ENCODE measurements at regions not wholly inside any gene's neighbourhood (a gene's known extent, or its start where the extent isn't known, plus 50 kb on each side); places are given as distances from the start of the nearest gene placed in this dataset.

DNA sequence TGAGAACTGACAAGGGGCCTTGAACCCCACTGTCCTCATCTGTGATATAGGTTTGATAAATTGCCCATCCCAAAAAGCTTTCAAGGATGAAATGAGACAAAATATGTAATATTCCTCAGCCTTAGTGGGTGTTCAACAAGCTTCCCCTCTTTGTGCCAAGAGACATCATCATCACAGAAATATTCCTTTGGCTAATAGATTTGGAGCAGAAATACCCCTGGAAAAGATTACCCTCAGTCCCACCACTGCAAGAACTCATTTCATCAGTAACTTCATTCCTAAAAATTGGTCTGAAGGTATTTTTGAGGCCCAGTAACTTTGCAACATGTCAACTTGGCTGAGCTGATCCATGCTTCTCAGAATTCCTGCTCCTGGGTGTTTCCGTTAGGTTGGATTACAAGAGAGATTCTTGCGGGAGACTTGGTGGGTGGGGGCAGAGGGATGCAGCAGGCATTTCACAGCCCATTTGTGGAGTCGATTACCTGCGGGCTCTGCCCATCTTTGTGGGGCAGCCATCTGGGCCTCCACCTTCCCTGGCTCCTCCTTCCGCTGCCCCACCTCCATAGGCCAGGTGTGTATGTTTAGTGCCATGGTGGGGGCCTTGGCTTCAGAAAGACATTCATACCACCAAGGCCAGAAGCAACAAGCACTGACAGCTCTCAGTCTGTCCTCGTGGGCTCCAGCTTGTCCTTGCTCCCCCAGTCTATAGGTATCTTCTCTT, 263.9 kb downstream of the GLI2 start:
- no peak for DNase-seq

DNA sequence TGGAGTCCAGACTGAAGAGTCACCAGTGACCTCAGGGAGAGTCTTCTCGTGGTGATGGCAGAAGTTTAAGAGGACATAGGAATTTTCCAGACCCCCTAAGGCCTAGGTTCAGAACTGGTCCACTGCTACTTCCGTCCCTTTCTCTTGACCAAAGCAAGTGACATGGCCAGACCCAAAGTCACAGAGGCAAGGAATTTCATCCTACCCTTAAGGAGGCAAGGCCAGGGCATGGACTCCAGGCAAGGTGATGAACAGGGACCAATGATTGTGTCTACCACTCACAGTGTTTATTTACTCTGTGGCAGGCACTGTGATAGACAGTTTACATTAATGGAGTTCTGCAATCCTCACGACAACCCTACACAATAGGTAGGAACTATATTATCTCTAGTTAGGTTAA, 265.1 kb downstream of the GLI2 start:
- DNase-seq, result no peak

DNA sequence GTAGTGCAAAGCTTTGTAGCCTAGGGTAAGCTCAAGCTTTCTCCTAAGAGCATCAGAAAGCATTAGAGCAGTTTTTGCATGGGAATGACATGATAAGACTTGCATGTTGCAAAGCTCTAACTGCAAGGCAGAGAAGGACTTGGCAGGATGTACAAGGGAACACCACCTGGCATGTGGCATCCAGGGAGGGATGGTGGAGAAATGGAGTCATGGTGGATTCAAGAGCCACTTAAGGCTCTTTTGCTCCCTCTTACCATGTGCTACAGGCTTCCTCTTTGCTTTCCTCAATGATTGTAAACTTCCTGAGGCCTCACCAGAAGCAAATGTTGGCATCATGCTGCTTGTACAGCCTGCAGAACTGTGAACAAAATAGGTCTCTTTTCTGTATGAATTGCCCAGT, 266.0 kb downstream of the GLI2 start:
- DNase-seq, result no peak

DNA sequence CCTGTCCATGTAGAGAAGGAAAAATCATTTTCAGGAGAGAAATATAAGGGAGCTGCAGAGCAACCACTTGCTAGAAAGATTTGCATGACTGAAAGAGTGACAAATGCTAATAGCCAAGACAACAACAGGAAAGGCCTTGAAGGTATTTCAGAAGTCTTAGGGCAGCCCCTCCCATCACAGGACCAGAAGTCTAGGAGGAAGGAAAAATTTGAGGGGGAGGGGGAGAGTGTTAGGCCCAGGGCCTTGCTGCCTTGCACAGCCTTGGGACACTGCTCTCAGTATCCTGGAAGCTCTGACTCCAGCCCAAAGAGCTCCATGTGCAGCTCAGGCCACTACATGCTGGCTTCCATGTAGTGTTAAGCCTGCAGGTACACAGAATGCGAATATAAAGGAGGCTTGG, 266.9 kb downstream of the GLI2 start:
- DNase-seq, result no peak

DNA sequence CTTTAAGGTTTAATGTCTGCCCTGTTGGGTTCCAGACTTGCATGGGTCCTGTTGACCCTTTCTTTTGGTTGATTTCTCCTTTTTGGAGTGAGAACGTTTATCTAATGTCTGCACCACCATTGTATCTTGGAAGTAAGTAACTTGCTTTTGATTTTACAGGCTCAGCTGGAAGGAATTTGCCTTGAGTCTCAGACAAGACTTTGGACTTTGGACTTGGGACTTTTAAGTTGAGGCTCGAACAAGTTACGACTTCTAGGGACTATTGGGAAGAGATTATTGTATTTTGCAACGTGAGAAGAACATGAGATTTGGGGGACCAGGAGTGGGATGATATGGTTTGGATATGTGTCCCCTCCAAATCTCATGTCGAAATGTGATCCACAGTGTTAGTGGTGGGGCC, 267.7 kb downstream of the GLI2 start:
- DNase-seq, result no peak

DNA sequence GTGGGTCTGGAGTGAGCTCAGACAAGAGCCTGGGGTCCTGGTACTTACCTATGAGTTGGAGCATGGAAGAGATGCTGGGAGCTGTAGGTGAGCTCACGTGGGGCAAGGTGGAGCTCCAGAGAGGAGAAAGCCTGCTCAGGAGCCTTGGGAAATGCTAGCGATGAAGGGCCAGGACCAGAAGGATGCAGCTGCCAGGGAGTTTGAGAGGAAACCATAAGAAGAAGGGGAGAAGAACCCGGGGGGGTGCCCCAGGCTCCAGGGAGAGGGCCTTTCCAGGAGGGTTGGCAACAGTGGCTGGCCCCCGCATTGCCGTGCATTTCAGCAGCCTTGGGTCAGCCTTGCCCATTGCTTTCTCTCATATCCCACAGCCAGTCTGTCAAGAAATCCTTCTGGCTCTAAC, 268.7 kb downstream of the GLI2 start:
- no peak for DNase-seq

DNA sequence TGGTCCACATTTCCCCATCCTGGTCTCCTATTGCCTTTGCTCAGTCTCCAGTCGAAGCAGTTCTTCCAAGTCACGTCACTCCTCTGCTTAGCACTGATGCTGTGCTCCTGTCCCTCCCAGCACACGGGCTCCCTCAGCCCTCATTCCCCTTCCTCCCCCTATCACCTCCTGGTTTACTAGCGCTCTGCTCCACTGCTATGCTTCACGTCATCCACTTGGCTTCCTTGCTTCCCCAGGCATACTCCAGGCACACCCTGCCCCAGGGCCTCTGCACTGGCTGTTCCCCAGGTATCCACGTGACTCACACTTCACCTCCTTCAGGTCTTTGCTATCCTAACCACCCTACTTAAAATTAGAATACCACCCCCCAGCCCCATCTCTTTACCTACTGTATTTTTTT, 269.3 kb downstream of the GLI2 start:
- DNase-seq, result no peak

DNA sequence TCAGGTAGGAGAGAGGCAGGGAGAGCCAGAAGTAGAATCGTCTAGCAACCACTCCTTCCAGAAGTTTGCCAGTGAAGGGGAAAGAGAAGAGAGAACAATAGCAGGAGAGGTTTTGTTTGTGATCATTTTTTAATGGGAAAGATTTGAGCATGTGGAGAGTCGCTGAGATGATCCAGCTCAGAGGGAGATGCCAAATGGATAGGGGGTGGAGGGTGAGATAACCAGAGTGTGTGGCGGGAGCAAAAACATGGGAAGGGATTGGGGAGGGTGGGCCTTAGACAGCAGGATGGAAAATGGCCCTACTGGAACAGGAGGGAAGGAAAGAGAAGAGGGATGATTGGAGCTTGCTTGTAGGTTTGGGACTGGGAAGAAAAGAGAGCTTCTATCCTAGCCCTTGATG, 269.8 kb downstream of the GLI2 start:
- DNase-seq, result no peak

DNA sequence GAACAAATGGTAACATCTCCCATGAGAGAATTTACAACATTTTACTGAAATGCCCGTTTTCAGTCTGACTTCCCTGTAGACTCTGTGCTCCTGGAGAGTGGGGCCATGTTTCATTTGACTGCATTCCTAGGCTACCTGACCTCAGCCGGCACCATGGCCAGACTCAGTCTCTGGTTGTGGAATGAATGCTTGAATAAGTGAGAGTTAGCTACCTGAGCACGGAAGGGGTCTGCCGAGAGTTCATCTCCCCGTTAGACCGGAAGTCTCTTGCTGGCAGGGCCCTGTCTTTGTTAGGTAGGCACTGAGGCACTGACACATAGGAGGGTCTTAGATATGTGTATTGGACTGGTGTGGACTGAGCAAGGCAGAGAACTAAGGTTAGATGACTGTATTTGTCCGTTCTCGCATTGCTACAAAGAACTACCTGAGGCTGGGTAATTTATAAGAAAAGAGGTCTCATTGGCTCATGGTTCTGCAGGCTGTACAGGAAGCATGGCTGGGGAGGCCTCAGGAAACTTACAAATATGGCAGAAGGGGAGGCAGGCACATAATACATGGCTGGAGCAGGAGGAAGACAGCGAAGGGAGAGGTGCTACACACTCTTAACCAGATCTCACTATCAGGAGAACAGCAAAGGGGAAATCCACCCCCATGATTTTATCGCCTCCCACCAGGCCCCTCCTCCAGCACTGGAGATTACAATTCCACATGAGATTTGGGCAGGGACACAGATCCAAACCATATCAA, 271.2 kb downstream of the GLI2 start:
- DNase-seq, result no peak

DNA sequence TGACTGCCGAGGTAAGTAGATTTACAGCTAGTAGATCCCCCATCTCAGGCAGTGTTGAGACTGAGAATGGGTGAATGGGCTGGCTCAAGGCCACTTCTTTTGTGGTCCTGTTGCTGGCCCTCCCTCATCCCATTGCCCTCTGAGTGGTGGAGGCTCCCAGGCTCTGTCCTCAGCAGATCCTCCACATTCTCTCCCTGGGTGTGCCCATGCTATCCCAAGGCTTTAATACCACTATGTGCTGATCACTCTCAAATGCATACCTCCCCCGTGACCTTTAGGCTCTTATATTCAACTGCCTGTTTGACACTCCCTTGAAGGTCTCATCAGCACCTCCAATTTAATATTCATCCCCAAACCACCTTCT, 271.8 kb downstream of the GLI2 start:
- DNase-seq, result no peak

DNA sequence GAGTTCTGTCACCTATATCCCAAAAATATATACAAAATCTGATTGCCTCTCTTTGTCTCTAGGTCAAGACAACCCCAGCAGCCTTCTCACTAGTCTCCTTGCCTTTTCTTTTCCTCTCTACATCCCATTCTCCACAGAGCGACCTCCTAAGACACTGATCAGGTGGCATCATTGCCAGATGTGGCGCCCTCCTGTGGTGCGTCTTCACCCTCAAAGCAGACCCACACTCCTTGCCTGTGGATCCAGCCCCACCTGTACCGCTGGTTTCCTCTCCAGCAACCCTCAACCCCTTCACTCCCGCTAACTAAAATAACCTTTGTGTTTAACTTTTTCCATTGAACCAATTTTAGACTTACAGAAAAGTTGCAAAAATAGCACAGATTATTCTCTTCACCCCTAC, 273.3 kb downstream of the GLI2 start:
- no peak for DNase-seq

DNA sequence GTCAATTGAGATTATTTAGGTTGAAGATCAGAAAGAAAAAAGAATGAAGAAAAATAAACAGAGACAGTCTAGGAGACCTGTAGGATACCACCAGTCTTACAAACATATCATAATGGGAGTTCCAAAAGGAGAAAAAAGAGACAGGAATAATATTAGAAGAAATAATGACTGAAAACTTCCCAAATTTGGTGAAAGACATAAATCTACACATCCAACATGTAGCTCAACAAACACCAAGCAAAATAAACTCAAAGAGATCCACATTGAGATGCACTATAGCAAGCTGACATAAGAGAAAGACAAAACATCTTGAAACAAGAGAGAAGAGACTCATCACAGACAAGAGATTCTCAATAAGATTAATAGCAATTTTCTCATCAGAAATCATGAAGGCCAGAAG, 274.0 kb downstream of the TFCP2L1 start:
- DNase-seq, result no peak

DNA sequence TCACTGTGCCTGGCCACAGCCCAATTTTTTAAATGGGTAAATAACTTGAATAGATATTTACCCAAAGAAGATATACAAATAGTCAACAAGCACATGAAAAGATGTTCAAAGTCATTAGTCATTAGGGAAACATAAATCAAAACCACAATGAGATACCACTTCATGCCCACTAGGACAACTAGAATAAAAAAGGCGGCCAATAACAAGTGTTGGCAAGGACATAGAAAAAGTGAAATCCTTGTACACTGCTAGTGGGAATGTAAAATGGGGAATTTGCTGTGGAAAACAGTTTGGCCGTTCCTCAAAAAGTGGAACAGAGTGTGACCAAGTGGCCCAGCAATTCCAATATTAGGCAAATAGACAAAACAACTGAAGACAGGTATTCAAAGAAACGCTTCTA, 270.1 kb downstream of the TFCP2L1 start:
- DNase-seq, result no peak

DNA sequence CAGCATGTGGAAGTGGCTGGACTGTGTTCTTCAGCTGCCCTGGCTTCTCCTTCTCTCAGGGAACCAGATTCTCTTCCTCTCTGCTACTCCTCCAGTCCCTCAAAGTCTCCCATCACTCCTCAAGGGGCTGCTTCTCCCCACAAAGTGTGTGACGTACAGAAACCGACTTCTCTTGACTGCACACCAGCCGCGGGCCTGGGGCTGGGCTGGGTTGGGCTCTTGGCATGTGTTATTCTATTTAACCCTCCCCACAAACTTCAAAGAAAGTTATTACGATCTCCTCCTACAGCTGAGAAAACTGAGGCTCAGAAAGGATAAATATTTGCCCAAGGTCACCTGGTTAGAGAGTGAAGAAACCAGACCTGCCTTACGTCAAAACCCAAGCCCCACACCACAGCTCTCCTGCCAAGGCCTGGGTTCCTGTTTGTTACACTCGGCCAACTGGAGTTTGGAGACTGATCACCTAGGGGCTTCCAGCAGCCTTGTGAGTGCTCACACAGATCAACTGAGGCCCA, 269.0 kb downstream of the TFCP2L1 start:
- DNase-seq, result no peak

DNA sequence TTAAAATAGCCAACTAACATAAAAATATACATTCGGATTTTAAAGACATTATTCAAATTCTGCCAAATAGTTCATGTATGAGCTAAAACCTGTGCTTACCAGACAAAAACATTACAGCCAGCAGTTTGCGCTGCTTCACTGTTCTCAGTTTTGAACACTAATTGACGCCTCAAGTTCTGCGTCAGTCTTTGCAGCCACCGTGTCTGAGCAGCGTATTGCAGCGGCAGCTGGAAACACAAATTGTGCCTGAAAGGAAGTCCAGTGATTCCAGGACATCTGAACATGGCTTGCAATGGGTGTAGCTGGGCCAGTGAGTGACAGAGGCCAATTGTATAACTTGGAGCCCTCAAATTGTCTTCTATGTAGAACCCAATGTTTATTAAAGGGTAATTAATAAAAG, 267.6 kb downstream of the TFCP2L1 start:
- no peak for DNase-seq

DNA sequence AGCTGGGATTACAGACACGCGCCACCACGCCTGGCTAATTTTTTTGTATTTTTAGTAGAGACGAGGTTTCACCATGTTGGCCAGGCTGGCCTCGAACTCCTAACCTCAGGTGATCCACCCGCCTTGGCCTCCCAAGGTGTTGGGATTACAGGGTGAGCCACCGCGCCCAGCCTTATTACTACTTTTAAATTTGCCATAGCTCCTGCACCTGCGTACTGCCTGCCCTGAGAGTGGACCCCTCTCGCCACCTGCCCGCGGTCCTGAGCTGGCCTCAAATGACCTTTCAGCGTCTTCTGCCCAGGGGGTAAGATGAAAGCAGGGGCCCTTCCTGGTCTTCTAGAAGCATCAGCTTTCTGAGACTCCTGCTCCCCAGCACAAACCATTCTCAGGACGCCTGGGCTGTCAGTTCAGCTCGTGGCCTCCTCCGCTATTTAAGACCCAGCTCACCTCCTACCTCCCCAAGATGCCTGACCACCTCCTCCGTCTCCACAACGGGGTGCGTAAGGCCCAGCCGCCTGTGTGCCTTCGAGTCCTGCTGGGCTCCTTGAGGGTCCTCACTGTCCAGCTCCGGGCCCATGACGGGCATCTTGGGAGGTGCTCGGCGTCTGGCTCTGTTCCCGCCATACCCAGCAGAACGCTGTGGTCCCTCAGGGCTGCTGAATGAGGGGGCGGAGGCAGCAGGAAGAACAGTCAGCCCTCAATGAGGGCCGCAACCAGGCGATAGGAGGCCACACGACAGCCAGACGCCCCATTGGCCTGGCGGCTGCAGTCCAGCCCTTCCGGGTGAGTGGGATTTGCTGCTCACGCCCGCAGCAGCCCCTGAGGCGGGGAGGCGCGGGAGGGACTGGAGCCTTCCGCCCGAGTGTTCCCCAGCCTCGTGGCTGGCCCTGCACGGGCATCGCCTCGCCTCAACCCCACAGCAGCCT, 266.6 kb downstream of the TFCP2L1 start:
- DNase-seq, result no peak

DNA sequence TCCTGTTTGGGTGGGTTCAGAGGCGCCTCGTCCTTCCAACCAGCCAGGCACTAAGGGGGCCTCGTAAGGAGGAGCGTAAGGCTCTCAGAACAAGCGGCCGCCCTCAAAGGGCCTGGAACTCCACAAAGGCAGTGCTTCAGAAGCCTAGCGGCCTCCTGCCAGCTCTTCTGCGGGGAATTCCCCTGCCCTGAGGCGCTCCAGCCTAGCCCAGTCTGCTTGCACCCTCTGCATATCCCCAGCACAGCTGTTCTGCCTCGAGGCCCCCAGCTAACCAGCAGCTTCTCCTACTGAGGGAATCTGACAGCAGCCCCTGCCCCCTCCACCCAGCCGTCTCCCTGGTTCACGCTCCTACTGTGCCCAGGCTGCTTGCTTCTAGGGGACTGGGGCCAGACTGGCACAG, 265.9 kb downstream of the TFCP2L1 start:
- no peak for DNase-seq

DNA sequence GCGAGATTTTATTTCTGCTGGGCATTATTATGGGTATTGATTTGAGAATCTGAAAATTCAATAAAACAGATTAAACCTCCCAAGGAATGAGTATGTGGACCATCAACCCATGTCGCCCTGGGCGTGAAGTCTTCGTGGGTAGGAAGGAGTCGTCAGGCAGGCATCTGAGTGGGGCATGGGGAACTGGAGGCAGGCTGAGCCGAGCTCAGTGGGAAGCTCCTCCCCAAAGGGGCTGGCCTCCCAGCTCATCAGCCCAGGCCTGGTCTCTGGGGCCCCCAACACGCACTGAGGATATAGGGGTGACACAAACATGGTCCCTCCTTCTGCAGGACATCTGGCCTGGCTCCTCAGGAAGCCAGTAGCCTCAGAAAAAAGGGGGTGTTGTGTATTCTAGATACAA, 265.2 kb downstream of the TFCP2L1 start:
- DNase-seq, result no peak

DNA sequence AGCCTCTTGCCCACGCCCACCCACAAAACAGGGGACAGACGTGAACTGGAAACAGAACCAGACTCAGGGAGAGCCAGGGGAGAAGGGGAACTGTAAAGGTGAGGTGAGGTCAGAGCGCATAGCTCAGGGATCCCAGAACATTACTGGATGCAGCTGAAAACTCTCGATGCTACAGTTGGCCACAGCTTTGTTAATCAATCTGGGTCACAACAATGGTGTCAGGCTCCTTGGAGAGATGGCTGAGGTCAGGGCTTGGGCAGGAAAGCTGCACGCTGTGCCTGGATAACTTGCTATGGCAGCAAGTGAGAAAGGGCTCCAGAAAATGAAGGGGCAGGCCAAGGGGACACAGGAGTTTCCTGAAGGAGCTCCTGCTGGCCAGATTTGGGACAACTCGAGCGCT, 263.3 kb downstream of the TFCP2L1 start:
- DNase-seq, result no peak

DNA sequence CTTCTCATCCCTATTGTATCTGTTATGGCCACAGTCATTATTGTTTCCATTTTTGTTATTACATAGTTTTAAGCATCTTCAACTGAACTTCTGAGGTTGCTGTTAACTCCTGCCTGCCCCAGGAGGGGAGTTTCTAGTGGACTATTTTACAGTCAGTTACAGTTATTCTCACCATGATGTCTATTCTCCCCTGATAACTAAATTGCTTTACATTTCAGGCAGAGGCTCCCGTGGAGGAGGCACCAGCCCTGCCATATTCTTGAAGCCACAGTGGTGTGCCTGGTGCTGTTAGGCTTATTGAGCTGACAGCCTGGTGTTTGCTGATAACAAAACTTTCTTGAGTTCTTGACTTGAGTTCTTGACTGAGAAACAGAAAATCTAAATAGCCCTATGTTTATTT, 256.4 kb downstream of the TFCP2L1 start:
- no peak for DNase-seq

DNA sequence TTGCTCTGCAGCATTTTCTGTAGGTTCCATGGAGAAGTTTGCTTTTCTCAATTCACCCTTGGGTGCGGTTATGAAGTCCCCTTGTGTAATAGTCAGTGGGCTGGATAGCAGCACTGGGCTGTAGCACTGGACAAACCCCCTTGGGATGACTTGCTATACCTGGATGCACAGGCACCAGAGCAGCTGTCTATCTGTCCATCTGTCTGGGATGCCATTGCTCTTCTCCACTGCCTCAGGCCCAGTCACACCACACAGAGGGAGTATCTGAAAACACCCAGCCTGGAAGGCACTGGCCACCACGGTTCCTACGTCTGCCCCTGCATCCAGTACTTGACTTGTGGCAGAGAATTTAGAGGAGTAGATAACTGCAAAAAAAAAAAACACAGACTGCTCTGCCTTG, 254.5 kb downstream of the TFCP2L1 start:
- DNase-seq, result no peak

DNA sequence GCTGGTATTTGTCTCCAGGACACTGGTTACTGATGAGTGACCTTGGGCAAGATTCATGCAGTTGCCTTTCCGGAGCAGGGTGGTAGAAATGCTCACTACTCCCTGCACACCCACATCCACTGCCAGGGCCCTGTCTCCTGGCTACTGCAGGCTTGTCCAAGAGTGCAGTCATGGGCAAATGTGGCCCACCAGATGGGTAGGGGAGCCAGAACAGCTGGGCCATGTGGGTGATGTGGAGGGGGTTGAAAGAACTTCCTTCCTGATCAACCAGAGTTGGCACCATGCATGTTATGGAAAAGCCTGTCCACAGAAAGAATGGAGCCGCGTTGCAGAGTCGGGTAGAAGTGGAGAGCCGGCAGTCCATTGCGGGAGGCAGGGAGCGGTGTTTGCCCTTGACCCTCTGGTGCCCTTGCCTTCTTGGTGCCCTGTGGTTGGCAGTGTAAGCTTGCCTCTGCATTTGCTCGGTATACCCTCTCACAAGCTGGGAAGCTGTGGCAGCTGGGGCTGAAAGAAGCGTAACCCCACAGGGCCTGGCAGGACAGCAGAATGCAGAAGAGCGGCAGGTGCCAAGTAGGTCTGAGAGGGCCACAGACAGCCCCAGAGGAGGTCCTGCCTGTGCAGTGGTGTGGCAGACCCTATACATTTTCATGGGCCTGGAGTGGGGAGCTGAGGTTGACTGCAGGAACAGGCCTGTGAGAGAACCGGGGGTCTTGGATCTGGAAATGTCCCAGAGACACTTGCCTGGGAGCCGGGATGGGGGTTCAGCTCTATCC, 253.2 kb downstream of the TFCP2L1 start:
- no peak for DNase-seq
